HCT116 (cell line): ENCODE measurements at regions not wholly inside any gene's neighbourhood (a gene's known extent, or its start where the extent isn't known, plus 50 kb on each side); places are given as distances from the start of the nearest gene placed in this dataset.

Experiments used
- ATAC-seq: fragments of 200-7000 bp; cut with Tn5 transposase; 2 replicates; pipeline ENCODE4 v1.9.1; 2020; ENCODE audit warnings: mild to moderate bottlenecking, moderate library complexity
- BruUV-seq: library from RNA; stranded (reverse); fragments of 400-500 nt; replicated peaks from 2 replicates; lab custom pipeline; 2021; lab: Mats Ljungman, UMichigan
- CTCF ChIA-PET: fragments of 300-600 bp; sonication (Branson Sonifier 250); formaldehyde crosslinking; loops from one replicate; lab custom pipeline; 2021; ENCODE audit warnings: antibody characterized with exemption; lab: Charles Lee
- POLR2A ChIA-PET: fragments of 300-600, 350-600 bp; sonication (Branson Sonifier 250); formaldehyde crosslinking; loops from one replicate; lab custom pipeline; 2021; ENCODE audit warnings: antibody characterized with exemption; lab: Charles Lee
- RAD21 ChIA-PET, 2 experiments: fragments of 300-600 bp; sonication (Branson Sonifier 250); formaldehyde crosslinking; loops; one replicate each; lab custom pipeline; 2023; ENCODE audit warnings: low total read pairs in 2 of 2; ENCODE audit not compliant: uncharacterized antibody in 2 of 2, unreplicated experiment in 2 of 2, low non-redundant PET in 1 of 2; lab: Charles Lee
- DNase-seq: peaks from one replicate; pipeline ENCODE4 v3.0.0-alpha.2; 2010; ENCODE audit warnings: low read depth, low spot score
- H2AFZ ChIP-seq: fragments of 200-600 bp; shearing (Covaris generic), sonication (generic); 2 replicates; pipeline ENCODE4 v1.6.1; 2017; ENCODE audit warnings: low read depth, mixed run types, mixed read lengths, antibody characterized with exemption, low read length; ENCODE audit not compliant: poor library complexity, severe bottlenecking
- H3K27ac ChIP-seq: 2 replicates; pipeline ENCODE4 v1.5.1; 2012; ENCODE audit warnings: low read depth, low read length
- H3K27me3 ChIP-seq: fragments of 200-600 bp; sonication (generic); 2 replicates; pipeline ENCODE4 v1.6.1; 2016; ENCODE audit warnings: mixed run types, low read length, mixed read lengths; ENCODE audit not compliant: insufficient read depth
- H3K36me3 ChIP-seq, 2 experiments: fragments of 200-500 bp in 1 of 2; fragments of 200-600 bp in 1 of 2; sonication (Bioruptor generic) in 1 of 2; sonication (generic) in 1 of 2; 2 replicates each; pipeline versions ENCODE4 v1.5.1 to v1.6.1; 2014 to 2016; ENCODE audit warnings: low read length in 2 of 2, inconsistent platforms in 1 of 2, mixed read lengths in 1 of 2, mixed run types in 1 of 2; ENCODE audit not compliant: insufficient read depth in 2 of 2, control insufficient read depth in 1 of 2
- H3K4me1 ChIP-seq, 2 experiments: fragments of 200-600 bp in 1 of 2; sonication (generic) in 1 of 2; 2 replicates each; pipeline versions ENCODE4 v1.5.1 to v1.6.1; 2012 to 2017; ENCODE audit warnings: low read length in 2 of 2, inconsistent platforms in 1 of 2, mild to moderate bottlenecking in 1 of 2, mixed read lengths in 1 of 2, mixed run types in 1 of 2, moderate library complexity in 1 of 2; ENCODE audit not compliant: insufficient read depth in 2 of 2, control insufficient read depth in 1 of 2
- H3K4me2 ChIP-seq: fragments of 200-600 bp; sonication (generic); 2 replicates; pipeline ENCODE4 v1.6.1; 2017; ENCODE audit warnings: mixed run types, low read length, mixed read lengths
- H3K4me3 ChIP-seq, 2 experiments: fragments of 200-600 bp in 1 of 2; sonication (generic) in 1 of 2; replicated peaks in 1 of 2; 2 replicates each; pipeline ENCODE4 v1.5.1; 2011 to 2016; ENCODE audit warnings: low read length in 2 of 2, control low read depth in 1 of 2, low read depth in 1 of 2, mild to moderate bottlenecking in 1 of 2, mixed read lengths in 1 of 2, mixed run types in 1 of 2
- H3K79me2 ChIP-seq: fragments of 200-600 bp; sonication (generic); 2 replicates; pipeline ENCODE4 v1.6.1; 2017; ENCODE audit warnings: mild to moderate bottlenecking, mixed run types, low read length, moderate library complexity, mixed read lengths; ENCODE audit not compliant: insufficient read depth
- H3K9ac ChIP-seq: fragments of 200-600 bp; sonication (generic); 2 replicates; pipeline ENCODE4 v1.6.1; 2016; ENCODE audit warnings: low read length, mixed read lengths
- H3K9me2 ChIP-seq: fragments of 200-600 bp; sonication (generic), shearing (Covaris generic); 2 replicates; pipeline ENCODE4 v1.6.1; 2017; ENCODE audit warnings: mixed run types, mild to moderate bottlenecking, moderate library complexity; ENCODE audit not compliant: insufficient read depth
- H3K9me3 ChIP-seq, 2 experiments: fragments of 200-500 bp in 1 of 2; fragments of 200-600 bp in 1 of 2; sonication (Bioruptor generic) in 1 of 2; sonication (generic) in 1 of 2; 2 replicates each; pipeline ENCODE4 v1.6.1; 2014 to 2017; ENCODE audit warnings: low read length in 2 of 2, mixed read lengths in 2 of 2, inconsistent platforms in 1 of 2, low read depth in 1 of 2, mild to moderate bottlenecking in 1 of 2, mixed run types in 1 of 2, moderate library complexity in 1 of 2; ENCODE audit not compliant: control insufficient read depth in 1 of 2, insufficient read depth in 1 of 2
- H4K20me1 ChIP-seq: fragments of 200-600 bp; sonication (generic), shearing (Covaris generic); 2 replicates; pipeline ENCODE4 v1.6.1; 2017; ENCODE audit warnings: mixed run types, mild to moderate bottlenecking, moderate library complexity; ENCODE audit not compliant: insufficient read depth
- CTCF ChIP-seq, 3 experiments: fragments of 200-600 bp in 1 of 3; sonication (generic) in 1 of 3; IDR thresholded peaks in 2 of 3; conservative IDR thresholded peaks in 1 of 3; 2 replicates each; pipeline ENCODE4 v1.5.1; 2012 to 2017; ENCODE audit warnings: low read depth in 2 of 3, low read length in 2 of 3, antibody characterized with exemption in 1 of 3, borderline replicate concordance in 1 of 3, control low read depth in 1 of 3, mild to moderate bottlenecking in 1 of 3, mixed read lengths in 1 of 3, mixed run types in 1 of 3, moderate library complexity in 1 of 3; ENCODE audit not compliant: insufficient read depth in 1 of 3
- EGR1 ChIP-seq: IDR thresholded peaks from 2 replicates; pipeline ENCODE4 v1.6.1; 2012; ENCODE audit warnings: low read depth
- FOSL1 ChIP-seq: IDR thresholded peaks from 2 replicates; pipeline ENCODE4 v1.6.1; 2012; ENCODE audit warnings: low read depth
- POLR2A ChIP-seq: IDR thresholded peaks from 2 replicates; pipeline ENCODE4 v1.7.0; 2011; ENCODE audit warnings: borderline replicate concordance; ENCODE audit not compliant: insufficient read depth, insufficient read length; ENCODE audit errors: extremely low read depth
- REST ChIP-seq: IDR thresholded peaks from 2 replicates; pipeline ENCODE4 v1.6.1; 2012; ENCODE audit warnings: low read depth
- SIN3A ChIP-seq: IDR thresholded peaks from 2 replicates; pipeline ENCODE4 v1.6.1; 2012; ENCODE audit warnings: low read depth
- SP1 ChIP-seq: IDR thresholded peaks from 2 replicates; pipeline ENCODE4 v1.6.1; 2012; ENCODE audit warnings: low read depth
- SRF ChIP-seq: IDR thresholded peaks from 2 replicates; pipeline ENCODE4 v1.6.1; 2012; ENCODE audit warnings: low read depth
- ZFX ChIP-seq: fragments of 450-650 bp; IDR thresholded peaks from 2 replicates; pipeline ENCODE4 v1.6.1; 2017
- ZNF274 ChIP-seq: fragments of 200-500 bp; sonication (Bioruptor generic); IDR thresholded peaks from 2 replicates; pipeline ENCODE4 v1.6.1; 2014; ENCODE audit warnings: mild to moderate bottlenecking, low read depth, low read length, inconsistent platforms
- intact Hi-C: fragments of 100-400 bp; cut with micrococcal nuclease; formaldehyde crosslinking; loops from 2 replicates; pipeline ENCODE4 v1.10.0; 2022

- BruUV-seq: no TSS peak
- no peak overlapping the region for H3K27ac ChIP-seq
- TF ChIP-seq ZNF274: no peak
- no peak for TF ChIP-seq POLR2A
- no peak for TF ChIP-seq EGR1
- TF ChIP-seq REST: no peak
- no peak for TF ChIP-seq FOSL1
- TF ChIP-seq SRF: no peak
- TF ChIP-seq ZFX: no peak
- no peak for TF ChIP-seq CTCF (IDR thresholded peaks at IDR 0.05 in 2 of 3, conservative IDR thresholded peaks at IDR 0.05 in 1 of 3; ENCODE audit: borderline replicate concordance in 1 of 3, insufficient read depth in 1 of 3, low read depth in 2 of 3, low read length in 2 of 3)
- no peak for TF ChIP-seq SIN3A
- TF ChIP-seq SP1: no peak
- ChIA-PET CTCF (no interaction called here), POLR2A (no interaction called here), RAD21 (no interaction called here)
- no peak overlapping the region for H3K4me3 ChIP-seq
- no peaks in the 10 kb centered on the region for H3K9me3 ChIP-seq
- intact Hi-C loops: no loop called here
- ATAC-seq: no peak
- no peaks in the 10 kb centered on the region for H3K79me2 ChIP-seq
- no peaks in the 10 kb centered on the region for H3K27me3 ChIP-seq
- no peak overlapping the region for H3K9ac ChIP-seq
- H2AFZ ChIP-seq: no peak overlapping the region
- peaks cover 0 to 7% of the 10 kb centered on the region in 2 experiments; a peak in 2 of 4 replicates for H3K4me1 ChIP-seq
- no peaks in the 10 kb centered on the region for H3K9me2 ChIP-seq
- DNase-seq: no peak
- no peaks in the 10 kb centered on the region for H3K36me3 ChIP-seq
- H4K20me1 ChIP-seq: no peaks in the 10 kb centered on the region
- H3K4me2 ChIP-seq: no peak overlapping the region
Observed at GRCh38 chr3:190188197-190188596, 67.5 kb upstream of the P3H2 start.
